HEK293 (cell line): ENCODE measurements at regions not wholly inside any gene's neighbourhood (a gene's known extent, or its start where the extent isn't known, plus 50 kb on each side); places are given as distances from the start of the nearest gene placed in this dataset.

Experiments
- KLF16 ChIP-seq: fragments of 450-650 bp; formaldehyde crosslinking; IDR thresholded peaks from 2 replicates; pipeline ENCODE4 v1.5.1; 2017; ENCODE audit warnings: missing biosample characterization, missing genetic modification characterization
- ZNF211 ChIP-seq: fragments of 450-650 bp; formaldehyde crosslinking; IDR thresholded peaks from 2 replicates; pipeline ENCODE4 v1.5.1; 2016; ENCODE audit warnings: low read depth, missing biosample characterization, missing genetic modification characterization
- TF ChIP-seq, protein P1 (sequence below): fragments of 450-650 bp; formaldehyde crosslinking; IDR thresholded peaks from 2 replicates; pipeline ENCODE4 v1.5.1; 2016; ENCODE audit warnings: missing biosample characterization, missing genetic modification characterization

DNA sequence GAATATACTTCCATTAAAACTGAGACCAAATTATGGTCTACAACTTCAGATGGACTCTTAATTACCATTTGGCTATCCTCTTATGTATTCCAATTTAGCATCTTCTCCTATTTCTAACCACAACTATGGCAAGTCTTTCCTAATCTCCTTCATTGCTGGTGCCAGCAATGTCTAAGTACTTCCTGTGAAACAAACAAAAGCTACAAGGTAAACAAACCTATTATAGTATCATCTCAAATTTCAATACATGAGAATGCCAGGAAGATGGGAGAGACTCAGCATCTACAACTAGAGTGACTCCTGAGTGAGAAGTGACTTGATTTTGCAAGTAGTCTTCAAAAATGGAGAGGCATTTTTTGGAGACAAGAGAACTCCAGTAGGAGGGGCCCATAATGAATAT lies 202.9 kb upstream of the ATXN7L3B start:
- TF ChIP-seq, protein P1, sequence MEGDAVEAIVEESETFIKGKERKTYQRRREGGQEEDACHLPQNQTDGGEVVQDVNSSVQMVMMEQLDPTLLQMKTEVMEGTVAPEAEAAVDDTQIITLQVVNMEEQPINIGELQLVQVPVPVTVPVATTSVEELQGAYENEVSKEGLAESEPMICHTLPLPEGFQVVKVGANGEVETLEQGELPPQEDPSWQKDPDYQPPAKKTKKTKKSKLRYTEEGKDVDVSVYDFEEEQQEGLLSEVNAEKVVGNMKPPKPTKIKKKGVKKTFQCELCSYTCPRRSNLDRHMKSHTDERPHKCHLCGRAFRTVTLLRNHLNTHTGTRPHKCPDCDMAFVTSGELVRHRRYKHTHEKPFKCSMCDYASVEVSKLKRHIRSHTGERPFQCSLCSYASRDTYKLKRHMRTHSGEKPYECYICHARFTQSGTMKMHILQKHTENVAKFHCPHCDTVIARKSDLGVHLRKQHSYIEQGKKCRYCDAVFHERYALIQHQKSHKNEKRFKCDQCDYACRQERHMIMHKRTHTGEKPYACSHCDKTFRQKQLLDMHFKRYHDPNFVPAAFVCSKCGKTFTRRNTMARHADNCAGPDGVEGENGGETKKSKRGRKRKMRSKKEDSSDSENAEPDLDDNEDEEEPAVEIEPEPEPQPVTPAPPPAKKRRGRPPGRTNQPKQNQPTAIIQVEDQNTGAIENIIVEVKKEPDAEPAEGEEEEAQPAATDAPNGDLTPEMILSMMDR (tag by site-specific recombination): no peak
- TF ChIP-seq ZNF211 (tag by site-specific recombination) (no peak), KLF16 (tag by site-specific recombination) (no peak)
